Right hindlimb (tissue), 1 donor: ENCODE measurements at regions not wholly inside any gene's neighbourhood (a gene's known extent, or its start where the extent isn't known, plus 50 kb on each side); places are given as distances from the start of the nearest gene placed in this dataset.
"Not testable (repeated sequence)": the region's sequence is repeated elsewhere in the genome, so short reads cannot be mapped to it uniquely, and the experiment has no call there.

Experiments used
- DNase-seq: peaks from one replicate; pipeline ENCODE4 v3.0.0-alpha.2; 2018

DNA sequence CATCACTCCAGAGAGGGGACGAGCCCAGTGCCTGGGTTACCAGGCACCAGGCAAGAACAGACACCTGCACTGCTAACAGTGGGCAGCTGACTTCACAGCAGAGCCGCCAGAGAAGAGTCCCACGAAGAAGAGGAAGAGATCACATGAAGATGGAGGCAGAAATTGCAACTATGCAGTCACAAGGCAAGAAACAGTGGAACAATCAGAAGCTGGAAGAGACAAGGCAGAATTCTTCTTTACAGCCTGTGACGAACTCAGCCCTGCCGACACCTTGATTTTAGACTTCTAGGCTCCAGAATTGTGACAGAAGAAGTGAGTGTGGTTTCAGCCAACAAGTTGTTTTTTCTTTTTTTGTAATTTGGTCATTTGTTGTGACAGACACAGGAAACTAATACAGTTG lies 59.2 kb downstream of the IL12A start:
- DNase-seq: no peak

DNA sequence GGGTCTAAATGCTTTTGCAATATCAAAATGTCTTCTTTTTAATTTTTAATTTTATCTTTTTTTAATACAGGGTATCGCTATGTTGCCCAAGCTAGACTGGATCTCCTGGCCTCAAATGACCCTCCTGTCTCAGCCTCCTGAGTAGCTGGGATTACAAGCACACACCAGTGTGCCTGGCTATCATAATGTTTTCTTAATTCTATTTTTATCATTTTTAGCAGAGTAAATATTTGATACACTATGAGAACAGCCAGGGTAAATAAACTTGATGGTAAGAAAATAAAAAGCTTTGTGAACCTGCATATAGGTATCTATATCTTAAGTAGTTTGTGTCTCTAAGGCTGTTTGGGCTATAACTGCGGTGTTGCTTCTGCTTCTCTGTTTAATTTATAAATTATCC lies 60.4 kb downstream of the IL12A start:
- DNase-seq: no peak

DNA sequence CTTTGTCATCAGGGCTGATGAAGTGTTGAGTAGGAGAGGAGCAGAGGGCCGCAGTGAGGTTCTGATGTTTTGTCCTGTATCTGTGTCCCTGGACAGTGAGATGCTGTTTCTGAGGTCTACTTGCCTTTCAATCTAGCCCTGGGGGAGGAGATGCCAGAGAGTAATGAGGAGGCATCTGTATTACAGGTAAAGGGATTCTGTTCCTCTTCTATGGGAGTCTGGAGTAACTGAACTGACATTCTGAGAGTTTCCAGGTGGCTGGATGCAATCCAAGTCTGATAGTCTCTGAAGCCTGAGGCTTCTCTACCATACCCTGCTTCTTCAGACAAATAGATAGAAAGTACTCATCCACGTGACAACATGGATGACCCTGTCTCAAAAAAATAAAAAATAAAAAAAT lies 60.9 kb downstream of the IL12A start:
- DNase-seq: no peak

DNA sequence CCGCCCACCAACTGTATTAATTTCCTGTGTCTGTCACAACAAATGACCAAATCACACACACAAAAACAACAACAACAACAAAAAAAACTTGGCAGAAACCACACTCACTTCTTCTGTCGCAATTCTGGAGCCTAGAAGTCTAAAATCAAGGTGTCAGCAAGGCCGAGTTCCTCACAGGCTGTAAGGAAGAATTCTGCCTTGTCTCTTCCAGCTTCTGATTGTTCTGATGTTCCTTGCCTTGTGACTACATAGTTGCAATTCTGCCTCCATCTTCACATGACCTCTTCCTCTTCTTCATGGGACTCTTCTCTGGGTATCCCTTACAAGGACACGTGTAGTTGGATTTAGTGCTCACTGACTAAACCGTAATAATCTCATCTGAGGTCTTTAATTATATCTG lies 61.4 kb downstream of the IL12A start:
- DNase-seq: no peak

DNA sequence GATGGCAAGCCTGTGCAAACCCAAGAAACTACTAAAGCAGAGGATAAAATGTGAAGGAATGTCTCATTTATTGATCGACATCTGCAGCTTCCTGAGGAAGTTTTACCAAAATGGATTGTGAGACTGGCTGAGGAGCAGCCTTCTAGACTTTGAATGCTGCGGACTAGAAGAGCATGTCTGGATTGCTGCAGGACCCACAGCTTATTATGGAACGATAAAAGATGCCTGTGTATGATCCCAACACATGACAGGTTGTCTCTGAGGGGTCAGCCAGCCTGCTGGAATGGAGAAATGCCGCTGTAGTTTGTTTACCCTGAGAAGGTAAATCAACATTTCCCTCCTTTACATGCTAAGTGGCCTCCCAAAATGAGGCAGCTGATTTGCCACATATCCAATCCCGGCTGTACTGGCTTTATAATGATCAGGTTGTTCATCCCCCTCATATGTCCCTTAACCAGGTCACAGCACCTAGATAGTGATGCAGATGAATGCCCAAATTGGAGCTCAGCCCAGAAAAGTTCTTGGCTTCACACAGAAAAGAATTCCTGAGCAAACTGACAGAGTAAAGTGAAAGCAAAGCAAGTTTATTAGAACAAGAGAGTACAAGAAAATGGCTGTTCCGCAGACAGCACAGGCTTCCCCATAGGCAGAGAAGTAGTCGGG lies 63.9 kb downstream of the IL12A start:
- DNase-seq: no peak

DNA sequence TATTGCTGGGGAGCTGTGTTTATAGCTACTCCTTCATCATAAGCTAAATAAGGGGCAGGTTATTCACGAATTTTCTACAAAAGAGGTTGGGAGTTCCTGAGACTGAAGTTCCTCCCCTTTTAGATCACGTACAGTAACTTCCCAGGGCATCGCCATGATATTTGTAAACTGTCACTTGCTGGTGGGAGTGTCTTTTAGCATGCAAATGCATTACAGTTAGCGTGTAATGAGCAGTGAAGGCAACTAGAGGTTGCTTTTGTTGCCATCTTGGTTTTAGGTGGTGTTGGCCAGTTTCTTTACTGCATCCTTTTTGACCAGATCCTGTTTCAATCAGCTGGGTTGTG lies 64.4 kb downstream of the IL12A start:
- no peak for DNase-seq

DNA sequence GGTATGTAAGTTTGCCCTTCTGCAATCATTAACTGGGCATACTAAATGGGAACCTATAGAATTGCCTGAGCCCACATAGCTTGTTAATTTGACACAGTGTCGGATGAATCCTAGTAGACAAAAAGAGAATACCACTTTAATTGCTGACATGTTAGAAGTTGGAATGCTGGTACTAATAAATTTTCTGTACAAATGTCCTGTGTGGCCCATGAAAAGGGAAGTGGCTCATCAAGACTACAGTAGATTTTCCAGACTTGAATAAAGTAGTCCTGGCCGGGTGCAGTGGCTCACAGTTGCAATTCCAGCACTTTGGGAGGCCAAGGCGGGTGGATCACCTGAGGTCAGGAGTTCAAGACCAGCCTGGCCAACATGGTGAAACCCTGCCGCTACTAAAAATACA lies 66.2 kb downstream of the IL12A start:
- not testable (repeated sequence) for DNase-seq

DNA sequence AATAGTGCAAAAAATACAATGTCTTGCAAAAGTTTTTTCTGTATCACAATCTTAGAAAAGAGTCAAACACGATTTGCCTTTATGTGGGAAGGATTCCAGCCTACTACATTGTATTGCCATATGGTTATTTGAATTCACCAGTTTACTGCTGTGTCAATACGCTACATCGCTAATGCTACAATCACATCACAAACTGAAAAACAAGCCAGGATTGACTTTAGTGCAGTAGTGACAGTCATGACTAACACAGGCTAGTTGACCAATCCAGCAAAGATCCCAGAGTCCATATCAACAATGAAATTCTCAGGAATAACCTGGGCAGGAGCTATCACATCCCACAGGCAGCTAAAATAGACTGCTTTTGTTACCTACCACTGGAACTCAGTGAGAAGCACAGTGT lies 67.0 kb downstream of the IL12A start:
- no peak for DNase-seq

DNA sequence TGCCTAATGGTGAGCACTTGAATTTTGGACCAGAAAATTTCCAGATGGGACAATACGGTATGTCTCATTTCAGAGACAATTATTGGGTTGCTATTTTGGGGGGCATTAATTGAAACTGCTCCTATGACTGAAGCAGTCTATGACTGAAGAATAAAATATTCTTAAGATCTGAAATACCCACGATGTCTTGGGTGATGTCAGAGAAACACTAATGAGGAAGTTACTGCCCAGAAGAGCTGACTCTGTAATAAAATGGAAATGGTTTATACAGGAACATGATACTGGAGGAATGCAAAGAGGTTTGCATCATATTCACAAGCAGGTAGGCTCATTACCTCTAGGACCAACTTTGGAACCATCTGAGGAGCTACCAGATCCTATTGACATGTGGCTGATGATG lies 68.7 kb downstream of the IL12A start:
- DNase-seq: no peak

DNA sequence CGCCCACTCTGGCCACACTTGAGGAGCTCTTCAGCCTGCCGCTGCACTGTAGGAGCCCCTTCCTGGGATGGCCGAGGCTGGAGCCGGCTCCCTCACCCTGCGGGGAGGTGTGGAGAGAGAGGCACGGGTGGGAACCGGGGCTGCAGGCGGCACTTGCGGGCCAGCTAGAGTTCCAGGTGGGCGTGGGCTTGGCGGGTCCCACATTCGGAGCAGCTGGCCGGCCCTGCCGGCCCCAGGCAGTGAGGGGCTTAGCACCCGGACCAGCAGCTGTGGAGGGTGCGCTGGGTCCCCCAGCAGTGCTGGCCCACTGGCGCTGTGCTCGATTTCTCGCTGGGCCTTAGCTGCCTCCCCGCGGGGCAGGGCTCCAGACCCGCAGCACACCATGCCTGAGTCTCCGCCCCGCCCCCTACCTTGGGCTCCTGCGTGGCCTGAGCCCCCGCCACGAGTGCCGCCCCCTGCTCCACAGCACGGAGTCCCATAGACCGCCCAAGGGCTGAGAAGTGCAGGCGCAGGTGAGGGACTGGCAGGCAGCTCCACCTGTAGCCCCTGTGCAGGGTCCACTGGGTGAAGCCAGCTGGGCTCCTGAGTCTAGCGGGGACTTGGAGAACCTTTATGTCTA lies 71.9 kb downstream of the IL12A start:
- DNase-seq: no peak

DNA sequence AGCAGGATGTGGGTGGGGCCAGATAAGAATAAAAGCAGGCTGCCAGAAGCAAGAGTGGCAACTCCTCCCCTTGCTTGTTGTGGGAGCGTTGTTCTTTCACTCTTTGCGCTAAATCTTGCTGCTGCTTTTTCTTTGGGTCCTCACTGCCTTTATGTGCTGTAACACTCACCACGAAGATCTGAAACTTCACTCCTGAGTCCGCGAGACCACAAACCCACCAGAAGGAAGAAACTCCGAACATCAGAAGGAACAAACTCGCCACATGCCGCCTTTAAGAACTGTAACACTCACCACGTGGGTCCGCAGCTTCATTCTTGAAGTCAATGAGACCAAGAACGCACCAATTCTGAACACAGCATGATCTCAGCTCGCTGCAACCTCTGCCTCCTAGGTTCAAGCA lies 72.9 kb downstream of the IL12A start:
- no peak for DNase-seq

DNA sequence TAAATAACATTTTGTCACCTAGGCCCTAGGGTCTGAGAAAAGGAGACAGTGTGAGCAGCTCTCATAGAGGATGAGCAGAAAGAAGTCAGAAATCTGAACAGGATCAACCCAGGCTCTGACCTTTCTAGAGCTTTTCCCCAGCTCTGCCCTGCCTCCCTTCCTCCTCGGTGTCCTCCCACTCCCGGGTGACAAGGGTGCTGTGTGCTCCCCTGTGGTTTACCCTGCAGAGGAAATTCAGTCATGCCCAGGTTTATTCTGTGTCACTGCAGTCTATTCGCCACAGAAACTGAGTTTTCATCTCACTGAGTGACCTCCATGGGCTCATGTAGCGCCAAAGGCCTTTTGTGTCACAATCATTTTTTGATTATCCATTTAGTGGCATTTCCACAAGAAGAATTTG lies 76.6 kb downstream of the IL12A start:
- DNase-seq: no peak

DNA sequence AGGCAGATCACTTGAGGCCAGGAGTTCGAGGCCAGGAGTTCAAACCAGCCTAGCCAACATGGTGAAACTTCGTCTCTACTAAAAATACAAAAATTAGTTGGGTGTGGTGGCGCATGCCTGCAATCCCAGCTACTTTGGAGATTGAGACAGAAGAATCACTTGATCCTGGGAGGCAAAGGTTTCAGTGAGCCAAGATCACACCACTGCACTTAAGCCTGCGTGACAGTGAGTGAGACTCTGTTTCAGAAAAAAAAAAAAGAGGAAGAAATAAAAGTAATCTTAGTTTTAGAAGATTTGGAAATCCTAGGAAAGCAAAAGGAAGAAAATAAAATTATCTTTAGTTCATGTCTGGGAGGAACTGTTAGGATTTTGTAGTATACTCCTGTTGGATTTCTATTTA lies 77.2 kb downstream of the IL12A start:
- no peak for DNase-seq

DNA sequence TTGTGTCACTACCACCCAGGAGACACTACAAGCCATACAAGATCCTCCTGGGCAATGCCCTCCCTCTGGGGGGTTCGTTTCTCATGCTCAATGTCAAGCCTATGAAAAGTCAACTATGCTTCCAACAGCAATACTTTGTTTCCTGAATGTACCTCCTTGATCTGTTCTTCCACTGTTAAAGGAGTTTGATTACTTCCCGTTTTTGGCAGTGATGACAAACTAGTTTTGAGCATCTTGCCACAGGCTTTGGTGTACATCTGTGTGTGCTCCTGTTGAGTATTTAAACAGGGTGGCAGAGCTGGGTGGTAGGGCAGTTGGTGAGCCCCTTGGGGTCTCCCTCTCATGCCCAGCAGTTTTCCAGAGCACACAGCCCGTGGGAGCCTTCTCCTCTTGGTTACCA lies 81.4 kb downstream of the IL12A start:
- no peak for DNase-seq

DNA sequence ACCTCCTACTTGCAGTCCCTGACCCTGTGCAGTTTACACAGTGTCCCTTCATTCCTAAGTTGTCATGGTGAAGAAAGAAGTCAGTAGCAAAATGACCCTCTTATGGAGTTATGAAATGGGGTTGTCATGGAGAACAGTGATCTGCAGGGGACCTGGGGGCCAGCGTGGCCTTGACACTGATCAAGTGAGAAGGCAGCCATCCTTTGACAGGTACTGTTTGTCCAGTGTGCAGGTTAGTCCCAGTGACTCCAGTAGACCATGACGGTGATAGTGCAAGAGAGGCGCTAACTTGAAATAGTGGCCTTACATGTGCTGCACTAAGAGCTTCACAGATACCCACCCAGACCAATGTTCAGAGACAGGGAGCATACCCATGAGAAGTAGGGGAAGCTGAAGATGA lies 87.9 kb downstream of the IL12A start:
- DNase-seq: no peak

DNA sequence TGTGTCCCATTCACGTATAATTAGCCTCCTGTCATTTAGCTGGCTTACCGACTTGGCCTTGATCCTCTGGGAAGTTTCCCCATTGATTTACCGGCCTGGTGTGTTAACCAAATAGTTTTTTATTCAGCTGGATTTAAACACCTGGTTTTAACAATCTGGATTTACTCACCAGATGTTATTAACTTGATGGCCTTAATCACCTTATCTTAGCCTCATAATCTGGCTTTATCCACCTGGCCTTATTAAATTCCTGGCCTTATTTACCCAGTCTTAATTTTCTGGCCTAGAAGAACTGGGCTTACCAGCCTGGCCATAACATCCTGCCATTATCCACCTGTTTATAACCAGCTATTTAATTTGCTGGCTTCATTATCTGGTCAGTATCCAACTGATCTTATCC lies 89.9 kb downstream of the IL12A start:
- no peak for DNase-seq

DNA sequence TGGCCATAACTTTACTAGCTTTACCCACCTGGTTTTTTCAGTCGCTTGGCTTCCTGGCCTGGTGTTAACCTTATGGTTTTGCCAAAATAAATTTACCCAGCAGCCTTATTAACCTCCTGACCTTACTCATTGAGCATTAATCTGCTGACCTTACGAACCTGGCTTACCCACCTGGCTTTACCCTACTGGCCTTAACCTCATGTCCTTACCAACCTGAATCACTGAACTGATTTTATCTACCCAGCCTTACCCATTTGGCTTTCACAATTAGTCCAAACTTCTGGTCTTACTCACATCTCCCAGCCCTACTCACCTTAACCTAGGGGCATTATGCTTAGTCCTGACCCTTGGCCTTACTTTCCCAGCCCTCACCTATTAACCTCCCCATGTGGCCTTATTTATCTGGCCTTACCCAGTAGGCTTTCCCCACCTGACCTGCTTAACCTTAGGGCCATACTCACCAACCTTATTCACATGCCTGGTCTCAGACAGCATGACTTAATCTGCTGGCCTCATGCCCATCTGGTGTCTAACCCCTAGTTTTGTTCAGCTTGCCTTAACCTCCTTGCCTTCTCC lies 93.4 kb downstream of the IL12A start:
- DNase-seq: no peak

DNA sequence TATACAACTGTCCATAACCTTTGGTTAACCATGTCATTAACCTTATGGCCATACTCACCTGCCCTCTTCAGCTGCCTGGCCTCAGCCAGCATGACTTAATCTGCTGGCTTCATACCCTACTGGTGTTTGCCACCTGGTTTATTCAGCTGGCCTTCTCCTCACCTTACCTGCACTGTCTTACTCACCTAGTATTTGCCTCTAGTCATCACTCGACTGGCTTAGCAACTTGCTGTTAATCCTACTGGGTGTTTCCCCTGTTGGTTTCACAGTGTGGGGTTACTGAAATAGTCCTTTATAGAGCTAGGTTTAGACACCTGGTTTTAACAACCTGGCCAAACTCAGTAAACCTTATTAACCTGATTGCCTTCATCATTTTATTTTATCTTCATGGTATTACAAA lies 96.4 kb downstream of the IL12A start:
- DNase-seq: no peak

DNA sequence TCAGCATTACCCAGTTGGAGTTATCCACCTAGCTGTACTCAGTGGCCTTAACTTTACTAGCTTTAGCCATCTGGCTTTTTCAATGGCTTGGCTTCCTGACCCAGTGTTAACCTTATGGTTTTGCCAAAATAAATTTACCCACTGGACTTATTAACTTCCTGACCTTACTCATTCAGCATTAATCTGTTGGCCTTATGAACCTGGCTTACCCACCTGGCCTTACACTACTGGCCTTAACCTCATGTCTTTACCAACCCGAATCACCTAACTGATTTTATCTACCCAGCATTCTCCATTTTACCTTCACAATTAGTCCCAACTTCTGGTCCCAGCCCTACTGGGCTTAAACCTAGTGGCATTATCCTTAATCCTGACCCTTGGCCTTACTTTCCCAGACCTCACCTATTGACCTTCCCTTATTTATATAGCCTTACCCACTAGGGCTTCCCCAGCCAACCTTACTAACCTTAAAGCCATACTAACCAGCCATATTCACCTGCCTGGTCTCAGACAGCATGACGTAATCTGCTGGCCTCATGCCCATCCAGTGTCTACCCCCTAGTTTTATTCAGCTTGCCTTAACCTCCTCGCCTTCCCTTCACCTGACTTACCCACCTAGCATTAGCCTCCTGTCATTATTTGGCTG lies 100.0 kb downstream of the IL12A start:
- DNase-seq: no peak

DNA sequence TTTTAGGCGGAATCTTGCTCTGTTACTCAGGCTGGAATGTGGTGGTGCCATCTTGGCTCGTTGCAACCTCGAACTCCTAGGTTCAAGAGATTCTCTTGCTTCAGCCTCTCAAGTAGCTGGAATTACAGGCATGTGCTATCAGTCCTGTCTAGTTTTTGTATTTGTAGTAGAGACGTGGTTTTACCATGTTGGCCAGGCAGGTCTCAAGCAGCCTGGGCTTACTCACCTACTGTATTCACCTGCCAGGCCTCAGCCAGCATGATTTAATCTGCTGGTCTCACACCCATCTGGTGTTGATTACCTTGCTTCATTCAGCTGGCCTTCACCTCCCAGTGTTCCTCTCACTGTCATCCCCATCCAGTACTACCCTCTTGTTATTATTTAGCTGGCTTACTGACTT lies 102.0 kb downstream of the IL12A start:
- DNase-seq: no peak

DNA sequence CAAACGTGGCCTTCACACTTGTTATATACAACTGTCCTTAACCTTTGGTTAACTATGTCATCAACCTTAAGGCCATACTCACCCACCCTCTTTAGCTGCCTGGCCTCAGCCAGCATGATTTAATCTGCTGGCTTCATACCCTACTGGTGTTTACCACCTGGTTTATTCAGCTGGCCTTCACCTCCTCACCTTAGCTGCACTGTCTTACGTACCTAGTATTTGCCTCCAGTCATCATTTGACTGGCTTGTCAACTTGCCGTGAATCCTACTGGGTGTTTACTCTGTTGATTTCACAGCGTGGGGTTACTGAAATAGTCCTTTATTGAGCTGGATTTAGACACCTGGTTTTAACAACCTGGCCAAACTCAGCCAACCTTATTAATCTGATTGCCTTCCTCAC lies 102.8 kb downstream of the IL12A start:
- DNase-seq: no peak

DNA sequence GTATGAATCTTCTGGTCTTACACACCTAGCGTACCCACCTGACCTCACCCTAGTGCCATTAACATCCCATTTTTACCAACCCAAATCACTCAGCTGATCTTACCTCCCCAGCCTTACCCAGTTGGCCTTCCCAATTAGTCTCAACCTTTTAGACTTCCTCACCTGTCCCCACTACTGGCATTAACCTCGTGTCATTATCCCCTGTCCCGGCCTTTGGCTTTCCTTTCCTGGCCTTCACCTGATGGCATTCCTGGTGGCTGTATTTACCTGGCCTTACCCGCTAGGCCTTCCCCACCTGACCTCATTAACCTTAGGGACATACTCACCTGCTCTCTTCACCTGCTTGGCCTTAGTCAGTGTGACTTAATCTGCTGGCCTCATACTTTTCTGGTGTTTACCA lies 104.1 kb downstream of the IL12A start:
- DNase-seq: no peak

DNA sequence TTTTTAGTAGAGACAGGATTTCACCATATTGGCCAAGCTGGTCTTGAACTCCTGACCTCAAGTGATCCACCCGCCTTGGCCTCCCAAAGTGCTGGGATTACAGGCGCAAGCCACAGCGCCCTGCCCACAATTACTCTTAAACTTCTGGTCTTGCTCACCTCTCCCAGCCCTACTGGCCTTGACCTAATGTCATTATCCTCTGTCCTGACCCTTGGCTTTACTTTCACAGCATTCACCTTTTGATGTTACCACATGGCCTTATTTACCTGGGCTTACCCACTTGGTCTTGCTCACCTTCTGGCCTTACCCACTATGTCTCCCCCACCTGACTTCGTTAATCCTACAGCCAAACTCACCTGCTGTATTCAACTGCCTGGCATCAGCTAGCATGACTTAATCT lies 105.9 kb downstream of the IL12A start:
- no peak for DNase-seq

DNA sequence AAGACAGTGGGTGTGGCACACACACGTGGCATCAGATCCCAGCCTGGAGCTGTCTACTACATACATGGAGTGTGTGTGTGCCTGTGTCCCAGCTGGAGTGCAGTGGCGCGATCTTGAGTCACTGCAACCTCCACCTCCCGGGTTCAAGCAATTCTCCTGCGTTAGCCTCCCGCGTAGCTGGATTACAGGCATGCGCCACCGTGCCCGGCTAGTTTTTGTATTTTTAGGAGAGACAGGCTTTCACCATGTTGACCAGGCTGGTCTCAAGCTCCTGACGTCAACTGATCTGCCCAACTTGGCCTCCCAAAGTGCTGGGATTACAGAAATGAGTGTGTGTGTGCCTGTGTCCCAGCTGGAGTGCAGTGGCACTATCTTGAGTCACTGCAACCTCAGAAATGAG lies 108.8 kb downstream of the IL12A start:
- no peak for DNase-seq
